ENCODE measurements at regions not wholly inside any gene's neighbourhood (a gene's known extent, or its start where the extent isn't known, plus 50 kb on each side); places are given as distances from the start of the nearest gene placed in this dataset.
"Not testable (repeated sequence)": the region's sequence is repeated elsewhere in the genome, so short reads cannot be mapped to it uniquely, and the experiment has no call there.

GRCh38 chr7:113204415-113204814 is 86.1 kb upstream of the SMIM30 start:
- no peak for DNase-seq

GRCh38 chr7:113202284-113202683 is 83.9 kb upstream of the SMIM30 start:
- DNase-seq, result peak; percentile 52

GRCh38 chr7:113200281-113200680 is 81.9 kb upstream of the SMIM30 start:
- DNase-seq, result no peak

GRCh38 chr7:113199841-113200240 is 81.5 kb upstream of the SMIM30 start:
- no peak for DNase-seq

- no peak for DNase-seq
Measured at GRCh38 chr7:113199136-113199535, 80.8 kb upstream of the SMIM30 start.

- no peak for DNase-seq
Measured at GRCh38 chr7:113198226-113198625, 79.9 kb upstream of the SMIM30 start.

GRCh38 chr7:113197274-113197673 is 78.9 kb upstream of the SMIM30 start:
- DNase-seq, result no peak

- no peak for DNase-seq
Measured at GRCh38 chr7:113188396-113188795, 70.0 kb upstream of the SMIM30 start.

- no peak for DNase-seq
Measured at GRCh38 chr7:113179313-113179712, 61.0 kb upstream of the SMIM30 start.

GRCh38 chr7:113176836-113177235 is 58.5 kb upstream of the SMIM30 start:
- no peak for DNase-seq

- DNase-seq, result not testable (repeated sequence)
Measured at GRCh38 chr7:113176180-113176579, 57.8 kb upstream of the SMIM30 start.

GRCh38 chr7:113175525-113176104 is 57.3 kb upstream of the SMIM30 start:
- no peak for DNase-seq

- no peak for DNase-seq
Measured at GRCh38 chr7:113172726-113173125, 54.4 kb upstream of the SMIM30 start.

- no peak for DNase-seq
Measured at GRCh38 chr7:113170591-113170990, 52.2 kb upstream of the SMIM30 start.
